ENCODE measurements at regions not wholly inside any gene's neighbourhood (a gene's known extent, or its start where the extent isn't known, plus 50 kb on each side); places are given as distances from the start of the nearest gene placed in this dataset.

DNA sequence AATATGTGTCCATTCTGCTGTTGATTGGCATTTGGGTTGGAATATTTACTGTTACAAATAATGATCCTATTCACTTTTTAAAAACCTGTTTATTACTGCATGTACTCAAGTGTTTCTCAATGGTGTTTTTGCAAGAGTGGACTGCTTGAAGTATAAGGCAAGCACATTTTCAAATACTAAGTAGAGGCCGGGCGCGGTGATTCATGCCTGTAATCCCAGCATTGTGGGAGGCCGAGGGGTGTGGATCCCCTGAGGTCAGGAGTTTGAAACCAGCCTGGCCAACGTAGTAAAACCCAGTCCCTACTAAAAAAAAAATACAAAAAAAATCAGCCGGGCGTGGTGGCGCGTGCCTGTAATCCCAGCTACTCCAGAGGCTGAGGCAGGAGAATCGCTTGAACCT is 276.9 kb upstream of the ADGRL4 start:
- no peak for TF ChIP-seq ZNF274 (IDR thresholded peaks at IDR 0.05; ENCODE audit: low read depth, low read length)
- TF ChIP-seq YY1 (IDR thresholded peaks at IDR 0.05; ENCODE audit: insufficient read depth, insufficient read length): no peak
- no peak for TF ChIP-seq SUZ12 (IDR thresholded peaks at IDR 0.05; ENCODE audit: extremely low read depth, insufficient read depth, insufficient read length)
